Hepatic stellate cell (primary cell): ENCODE measurements at regions not wholly inside any gene's neighbourhood (a gene's known extent, or its start where the extent isn't known, plus 50 kb on each side); places are given as distances from the start of the nearest gene placed in this dataset.

ENCODE experiments used
- DNase-seq: peaks from one replicate; pipeline ENCODE4 v3.0.0; 2011; ENCODE audit warnings: low spot score

- DNase-seq, result peak; percentile 40
These were observed 119.5 kb downstream of the IRF8 start for GRCh38 chr16:86018487-86018886.

GRCh38 chr16:86018941-86019340 is 120.0 kb downstream of the IRF8 start:
- DNase-seq, result no peak

- DNase-seq, result no peak
These were observed 120.6 kb downstream of the IRF8 start for GRCh38 chr16:86019446-86020047.

GRCh38 chr16:86020971-86021370 is 122.0 kb downstream of the IRF8 start:
- DNase-seq, result no peak

GRCh38 chr16:86022381-86022960 is 123.5 kb downstream of the IRF8 start:
- no peak for DNase-seq

GRCh38 chr16:86024210-86024609 is 125.2 kb downstream of the IRF8 start:
- DNase-seq, result no peak

GRCh38 chr16:86025706-86026105 is 126.7 kb downstream of the IRF8 start:
- DNase-seq, result no peak

GRCh38 chr16:86026171-86026910 is 127.4 kb downstream of the IRF8 start:
- no peak for DNase-seq

GRCh38 chr16:86026916-86027315 is 128.0 kb downstream of the IRF8 start:
- no peak for DNase-seq

GRCh38 chr16:86027373-86028126 is 128.6 kb downstream of the IRF8 start:
- no peak for DNase-seq

GRCh38 chr16:86029131-86029741 is 130.3 kb downstream of the IRF8 start:
- peak; percentile 56 for DNase-seq

- DNase-seq, result no peak
These were observed 131.2 kb downstream of the IRF8 start for GRCh38 chr16:86030116-86030515.

GRCh38 chr16:86031141-86031678 is 132.2 kb downstream of the IRF8 start:
- DNase-seq, result no peak

GRCh38 chr16:86033016-86033474 is 134.1 kb downstream of the IRF8 start:
- DNase-seq, result peak; percentile 29

GRCh38 chr16:86033971-86034370 is 135.0 kb downstream of the IRF8 start:
- DNase-seq, result no peak

- DNase-seq, result no peak
These were observed 135.5 kb downstream of the IRF8 start for GRCh38 chr16:86034421-86034919.

GRCh38 chr16:86035906-86036305 is 136.9 kb downstream of the IRF8 start:
- no peak for DNase-seq

- no peak for DNase-seq
These were observed 139.3 kb downstream of the IRF8 start for GRCh38 chr16:86037999-86038925.

GRCh38 chr16:86038926-86039310 is 140.0 kb downstream of the IRF8 start:
- no peak for DNase-seq

- no peak for DNase-seq
These were observed 140.6 kb downstream of the IRF8 start for GRCh38 chr16:86039606-86040005.

- DNase-seq, result no peak
These were observed 141.5 kb downstream of the IRF8 start for GRCh38 chr16:86040496-86040895.
